H1 (cell line): ENCODE measurements at regions not wholly inside any gene's neighbourhood (a gene's known extent, or its start where the extent isn't known, plus 50 kb on each side); places are given as distances from the start of the nearest gene placed in this dataset.

ENCODE experiments used
- CBX8 ChIP-seq: fragments of 300-800, 300-1000 bp; sonication (generic); IDR thresholded peaks from 2 replicates; pipeline ENCODE4 v1.7.1; 2016; ENCODE audit warnings: low read depth, low read length, borderline replicate concordance
- CHD1 ChIP-seq: IDR thresholded peaks from 2 replicates; pipeline ENCODE4 v1.6.1; 2012; ENCODE audit warnings: low read depth, low read length, improper control_type of control experiment
- JUND ChIP-seq: IDR thresholded peaks from 2 replicates; pipeline ENCODE4 v1.6.1; 2011; ENCODE audit warnings: mild to moderate bottlenecking, improper control_type of control experiment, low read length
- NANOG ChIP-seq: IDR thresholded peaks from 2 replicates; pipeline ENCODE4 v1.6.1; 2011; ENCODE audit warnings: low read length, low read depth, mild to moderate bottlenecking, inconsistent platforms; ENCODE audit not compliant: insufficient read depth, poor library complexity, severe bottlenecking
- RNF2 ChIP-seq: fragments of 200-900, 300-1000 bp; sonication (generic); IDR thresholded peaks from 2 replicates; pipeline ENCODE4 v1.7.1; 2016; ENCODE audit warnings: borderline replicate concordance, low read depth, mild to moderate bottlenecking, antibody characterized with exemption, low read length; ENCODE audit not compliant: poor library complexity, severe bottlenecking; ENCODE audit errors: missing control alignments
- RXRA ChIP-seq: IDR thresholded peaks from 2 replicates; pipeline ENCODE4 v1.6.1; 2011; ENCODE audit warnings: low read depth, mild to moderate bottlenecking, low read length, moderate library complexity; ENCODE audit not compliant: insufficient read depth
- SP4 ChIP-seq: IDR thresholded peaks from 2 replicates; pipeline ENCODE4 v1.6.1; 2012; ENCODE audit warnings: low read length, inconsistent platforms
- TF ChIP-seq, protein P1 (sequence below): fragments of 300-600 bp; sonication (generic); IDR thresholded peaks from 2 replicates; pipeline ENCODE4 v1.7.1; 2012; ENCODE audit warnings: low read length, moderate library complexity, mild to moderate bottlenecking, inconsistent platforms; ENCODE audit not compliant: insufficient replicate concordance
- TF ChIP-seq, protein P2 (sequence below): IDR thresholded peaks from 2 replicates; pipeline ENCODE4 v1.6.1; 2012; ENCODE audit warnings: low read length, inconsistent platforms

DNA sequence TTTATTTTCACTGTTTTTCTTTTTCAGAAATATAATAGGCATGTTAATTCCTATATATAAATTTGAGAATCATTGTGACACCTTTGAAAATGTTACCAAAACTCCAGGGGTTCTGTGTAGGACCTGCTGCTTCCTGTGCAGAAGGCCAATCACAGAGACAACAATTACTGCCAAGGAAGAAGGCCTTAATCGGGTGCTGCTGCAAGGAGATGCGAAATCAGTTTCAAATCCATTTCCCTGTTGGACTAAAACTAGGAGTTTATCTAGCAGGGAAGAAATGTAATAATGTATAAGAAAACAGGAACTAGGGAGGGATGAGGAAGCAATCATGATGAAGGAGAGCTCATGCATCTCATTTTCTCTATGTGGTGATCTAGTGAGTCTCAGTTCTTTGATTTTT is 209.7 kb upstream of the NUDT12 start (continued):
- TF ChIP-seq, protein P1, sequence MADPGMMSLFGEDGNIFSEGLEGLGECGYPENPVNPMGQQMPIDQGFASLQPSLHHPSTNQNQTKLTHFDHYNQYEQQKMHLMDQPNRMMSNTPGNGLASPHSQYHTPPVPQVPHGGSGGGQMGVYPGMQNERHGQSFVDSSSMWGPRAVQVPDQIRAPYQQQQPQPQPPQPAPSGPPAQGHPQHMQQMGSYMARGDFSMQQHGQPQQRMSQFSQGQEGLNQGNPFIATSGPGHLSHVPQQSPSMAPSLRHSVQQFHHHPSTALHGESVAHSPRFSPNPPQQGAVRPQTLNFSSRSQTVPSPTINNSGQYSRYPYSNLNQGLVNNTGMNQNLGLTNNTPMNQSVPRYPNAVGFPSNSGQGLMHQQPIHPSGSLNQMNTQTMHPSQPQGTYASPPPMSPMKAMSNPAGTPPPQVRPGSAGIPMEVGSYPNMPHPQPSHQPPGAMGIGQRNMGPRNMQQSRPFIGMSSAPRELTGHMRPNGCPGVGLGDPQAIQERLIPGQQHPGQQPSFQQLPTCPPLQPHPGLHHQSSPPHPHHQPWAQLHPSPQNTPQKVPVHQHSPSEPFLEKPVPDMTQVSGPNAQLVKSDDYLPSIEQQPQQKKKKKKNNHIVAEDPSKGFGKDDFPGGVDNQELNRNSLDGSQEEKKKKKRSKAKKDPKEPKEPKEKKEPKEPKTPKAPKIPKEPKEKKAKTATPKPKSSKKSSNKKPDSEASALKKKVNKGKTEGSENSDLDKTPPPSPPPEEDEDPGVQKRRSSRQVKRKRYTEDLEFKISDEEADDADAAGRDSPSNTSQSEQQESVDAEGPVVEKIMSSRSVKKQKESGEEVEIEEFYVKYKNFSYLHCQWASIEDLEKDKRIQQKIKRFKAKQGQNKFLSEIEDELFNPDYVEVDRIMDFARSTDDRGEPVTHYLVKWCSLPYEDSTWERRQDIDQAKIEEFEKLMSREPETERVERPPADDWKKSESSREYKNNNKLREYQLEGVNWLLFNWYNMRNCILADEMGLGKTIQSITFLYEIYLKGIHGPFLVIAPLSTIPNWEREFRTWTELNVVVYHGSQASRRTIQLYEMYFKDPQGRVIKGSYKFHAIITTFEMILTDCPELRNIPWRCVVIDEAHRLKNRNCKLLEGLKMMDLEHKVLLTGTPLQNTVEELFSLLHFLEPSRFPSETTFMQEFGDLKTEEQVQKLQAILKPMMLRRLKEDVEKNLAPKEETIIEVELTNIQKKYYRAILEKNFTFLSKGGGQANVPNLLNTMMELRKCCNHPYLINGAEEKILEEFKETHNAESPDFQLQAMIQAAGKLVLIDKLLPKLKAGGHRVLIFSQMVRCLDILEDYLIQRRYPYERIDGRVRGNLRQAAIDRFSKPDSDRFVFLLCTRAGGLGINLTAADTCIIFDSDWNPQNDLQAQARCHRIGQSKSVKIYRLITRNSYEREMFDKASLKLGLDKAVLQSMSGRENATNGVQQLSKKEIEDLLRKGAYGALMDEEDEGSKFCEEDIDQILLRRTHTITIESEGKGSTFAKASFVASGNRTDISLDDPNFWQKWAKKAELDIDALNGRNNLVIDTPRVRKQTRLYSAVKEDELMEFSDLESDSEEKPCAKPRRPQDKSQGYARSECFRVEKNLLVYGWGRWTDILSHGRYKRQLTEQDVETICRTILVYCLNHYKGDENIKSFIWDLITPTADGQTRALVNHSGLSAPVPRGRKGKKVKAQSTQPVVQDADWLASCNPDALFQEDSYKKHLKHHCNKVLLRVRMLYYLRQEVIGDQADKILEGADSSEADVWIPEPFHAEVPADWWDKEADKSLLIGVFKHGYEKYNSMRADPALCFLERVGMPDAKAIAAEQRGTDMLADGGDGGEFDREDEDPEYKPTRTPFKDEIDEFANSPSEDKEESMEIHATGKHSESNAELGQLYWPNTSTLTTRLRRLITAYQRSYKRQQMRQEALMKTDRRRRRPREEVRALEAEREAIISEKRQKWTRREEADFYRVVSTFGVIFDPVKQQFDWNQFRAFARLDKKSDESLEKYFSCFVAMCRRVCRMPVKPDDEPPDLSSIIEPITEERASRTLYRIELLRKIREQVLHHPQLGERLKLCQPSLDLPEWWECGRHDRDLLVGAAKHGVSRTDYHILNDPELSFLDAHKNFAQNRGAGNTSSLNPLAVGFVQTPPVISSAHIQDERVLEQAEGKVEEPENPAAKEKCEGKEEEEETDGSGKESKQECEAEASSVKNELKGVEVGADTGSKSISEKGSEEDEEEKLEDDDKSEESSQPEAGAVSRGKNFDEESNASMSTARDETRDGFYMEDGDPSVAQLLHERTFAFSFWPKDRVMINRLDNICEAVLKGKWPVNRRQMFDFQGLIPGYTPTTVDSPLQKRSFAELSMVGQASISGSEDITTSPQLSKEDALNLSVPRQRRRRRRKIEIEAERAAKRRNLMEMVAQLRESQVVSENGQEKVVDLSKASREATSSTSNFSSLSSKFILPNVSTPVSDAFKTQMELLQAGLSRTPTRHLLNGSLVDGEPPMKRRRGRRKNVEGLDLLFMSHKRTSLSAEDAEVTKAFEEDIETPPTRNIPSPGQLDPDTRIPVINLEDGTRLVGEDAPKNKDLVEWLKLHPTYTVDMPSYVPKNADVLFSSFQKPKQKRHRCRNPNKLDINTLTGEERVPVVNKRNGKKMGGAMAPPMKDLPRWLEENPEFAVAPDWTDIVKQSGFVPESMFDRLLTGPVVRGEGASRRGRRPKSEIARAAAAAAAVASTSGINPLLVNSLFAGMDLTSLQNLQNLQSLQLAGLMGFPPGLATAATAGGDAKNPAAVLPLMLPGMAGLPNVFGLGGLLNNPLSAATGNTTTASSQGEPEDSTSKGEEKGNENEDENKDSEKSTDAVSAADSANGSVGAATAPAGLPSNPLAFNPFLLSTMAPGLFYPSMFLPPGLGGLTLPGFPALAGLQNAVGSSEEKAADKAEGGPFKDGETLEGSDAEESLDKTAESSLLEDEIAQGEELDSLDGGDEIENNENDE, result no peak
- TF ChIP-seq RNF2 (no peak), CHD1 (no peak), SP4 (no peak), RXRA (no peak), JUND (no peak), CBX8 (no peak), NANOG (no peak)
- TF ChIP-seq, protein P2, sequence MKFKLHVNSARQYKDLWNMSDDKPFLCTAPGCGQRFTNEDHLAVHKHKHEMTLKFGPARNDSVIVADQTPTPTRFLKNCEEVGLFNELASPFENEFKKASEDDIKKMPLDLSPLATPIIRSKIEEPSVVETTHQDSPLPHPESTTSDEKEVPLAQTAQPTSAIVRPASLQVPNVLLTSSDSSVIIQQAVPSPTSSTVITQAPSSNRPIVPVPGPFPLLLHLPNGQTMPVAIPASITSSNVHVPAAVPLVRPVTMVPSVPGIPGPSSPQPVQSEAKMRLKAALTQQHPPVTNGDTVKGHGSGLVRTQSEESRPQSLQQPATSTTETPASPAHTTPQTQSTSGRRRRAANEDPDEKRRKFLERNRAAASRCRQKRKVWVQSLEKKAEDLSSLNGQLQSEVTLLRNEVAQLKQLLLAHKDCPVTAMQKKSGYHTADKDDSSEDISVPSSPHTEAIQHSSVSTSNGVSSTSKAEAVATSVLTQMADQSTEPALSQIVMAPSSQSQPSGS, result no peak
